NCI-H2196 (cell line): ENCODE measurements at regions not wholly inside any gene's neighbourhood (a gene's known extent, or its start where the extent isn't known, plus 50 kb on each side); places are given as distances from the start of the nearest gene placed in this dataset.
A peak's percentile ranks its signal among the peaks of the same experiment; 100 is the strongest.
"Not testable (repeated sequence)": the region's sequence is repeated elsewhere in the genome, so short reads cannot be mapped to it uniquely, and the experiment has no call there.

Experiments used
- DNase-seq: peaks from one replicate; lab custom pipeline; 2025; ENCODE audit not compliant: unreplicated experiment; lab: John Stamatoyannopoulos, UW

GRCh38 chr16:22651111-22651817 is 140.6 kb downstream of the NPIPB5 start:
- DNase-seq: not testable (repeated sequence)

GRCh38 chr16:22652463-22652845 is 141.8 kb downstream of the NPIPB5 start:
- DNase-seq: no peak

DNA sequence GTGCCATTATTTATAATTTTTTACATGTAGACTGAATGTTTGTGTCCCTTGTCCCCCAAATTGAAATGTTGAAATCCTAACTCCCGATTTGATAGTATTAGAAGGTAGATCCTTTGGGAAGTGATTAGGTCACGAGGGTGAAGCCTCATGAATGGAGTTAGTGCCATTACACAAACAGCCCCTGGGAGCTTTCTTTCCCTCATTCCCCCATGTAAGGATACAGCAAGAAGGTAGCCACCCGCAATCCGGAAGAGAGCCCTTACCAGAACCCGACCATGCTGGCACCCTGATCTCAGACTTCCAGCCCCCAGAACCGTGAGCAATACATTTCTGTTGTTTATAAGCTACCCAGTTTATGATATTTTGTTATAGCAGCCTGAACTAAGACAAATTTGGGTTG is 143.2 kb downstream of the NPIPB5 start:
- no peak for DNase-seq

DNA sequence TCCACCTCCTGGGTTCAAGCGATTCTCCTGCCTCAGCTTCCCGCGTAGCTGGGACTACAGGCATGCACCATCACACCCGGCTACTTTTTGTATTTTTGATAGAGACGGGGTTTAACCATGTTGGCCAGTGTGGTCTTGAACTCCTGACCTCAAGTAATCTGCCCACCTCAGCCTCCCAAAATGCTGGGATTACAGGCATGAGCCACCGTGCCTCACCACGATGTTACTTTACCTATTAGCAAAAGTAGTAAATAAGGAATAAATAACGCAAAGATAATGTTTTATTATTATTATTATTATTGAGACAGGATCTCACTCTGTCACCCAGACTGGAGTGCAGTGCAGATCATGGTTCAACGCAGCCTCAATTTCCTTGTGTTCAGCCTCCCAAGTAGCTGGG is 145.9 kb downstream of the NPIPB5 start:
- not testable (repeated sequence) for DNase-seq

GRCh38 chr16:22659933-22660332 is 149.2 kb downstream of the NPIPB5 start:
- no peak for DNase-seq

- no peak for DNase-seq
These were observed 149.9 kb downstream of the NPIPB5 start for GRCh38 chr16:22660441-22661160.

GRCh38 chr16:22661161-22661647 is 150.5 kb downstream of the NPIPB5 start:
- no peak for DNase-seq

GRCh38 chr16:22662958-22663357 is 151.0 kb upstream of the HS3ST2 start:
- not testable (repeated sequence) for DNase-seq

DNA sequence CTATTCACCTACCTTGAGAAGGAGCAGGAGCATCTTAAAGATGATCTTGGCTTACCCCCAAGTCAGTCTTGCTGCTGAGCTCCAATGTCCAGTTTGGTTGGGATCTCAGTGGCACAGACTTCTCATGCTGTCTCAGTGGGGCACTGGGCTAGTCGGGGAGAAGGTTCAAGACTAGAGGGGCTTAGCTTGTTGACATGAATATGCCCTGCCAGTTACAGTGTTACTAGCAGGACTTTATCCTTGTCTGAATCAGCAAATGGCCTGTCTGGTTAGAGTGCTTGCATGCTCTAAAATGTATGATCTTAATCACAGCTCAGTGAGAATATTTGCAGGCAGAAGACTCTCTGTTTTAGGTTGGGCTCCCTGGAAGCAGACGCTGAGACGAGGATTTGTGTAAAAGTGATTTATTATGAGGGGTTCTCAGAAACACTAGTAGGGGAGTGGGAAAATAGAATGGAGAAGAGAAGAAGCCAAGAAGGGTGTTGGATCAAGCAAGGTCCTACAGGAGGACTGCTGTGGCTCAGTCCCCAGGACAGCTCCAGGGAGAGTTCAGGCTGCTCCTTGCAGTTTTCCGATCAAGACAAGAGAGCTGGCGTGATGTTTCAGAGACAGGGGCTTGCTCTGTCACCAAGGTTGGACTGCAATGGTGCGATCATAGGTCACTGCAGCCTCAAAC is 150.4 kb upstream of the HS3ST2 start:
- DNase-seq: no peak

DNA sequence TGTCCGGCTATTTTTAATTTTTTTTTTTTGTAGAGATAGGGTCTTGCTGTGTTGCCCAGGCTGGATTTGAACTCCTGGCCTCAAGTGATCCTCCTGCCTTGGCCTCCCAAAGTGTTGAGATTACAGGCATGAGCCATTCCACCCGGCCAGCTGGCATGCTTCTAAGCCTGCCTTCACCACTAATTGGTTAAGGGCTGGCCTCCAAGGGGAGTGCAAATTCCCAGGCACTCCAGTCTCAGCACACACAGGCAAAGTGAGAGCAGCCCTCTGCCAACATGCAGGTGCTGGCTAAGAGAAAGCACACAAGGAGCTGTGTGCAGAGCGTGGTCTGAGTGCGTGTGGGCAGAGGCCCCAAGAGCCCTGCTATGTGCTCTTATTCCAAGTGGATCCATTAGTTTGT is 149.8 kb upstream of the HS3ST2 start:
- peak; percentile 27 for DNase-seq

DNA sequence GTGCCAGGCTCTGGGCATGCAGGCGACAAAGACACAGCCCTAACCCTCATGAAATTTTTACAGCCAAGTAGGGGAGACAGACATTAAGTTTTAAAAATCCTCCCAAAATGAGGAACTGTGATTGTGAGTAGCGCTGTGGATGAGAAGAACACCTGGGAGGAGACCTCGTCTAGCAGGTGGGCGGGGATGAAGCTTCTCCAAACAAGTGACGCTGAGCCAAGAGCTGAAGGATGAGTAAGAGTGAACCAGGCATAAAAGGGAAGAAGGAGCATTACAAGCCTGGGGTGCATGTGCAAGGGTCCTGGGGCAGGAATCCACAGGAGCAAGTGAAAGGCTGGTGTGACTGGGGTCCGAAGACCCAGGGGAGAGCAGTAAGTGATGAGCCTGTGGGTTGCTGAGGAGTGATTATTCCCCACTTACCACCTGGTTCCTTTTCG is 149.4 kb upstream of the HS3ST2 start:
- DNase-seq: peak; percentile 27

- DNase-seq: no peak
These were observed 148.7 kb upstream of the HS3ST2 start for GRCh38 chr16:22665048-22665797.

- DNase-seq: no peak
These were observed 148.2 kb upstream of the HS3ST2 start for GRCh38 chr16:22665803-22666202.

- DNase-seq: no peak
These were observed 145.6 kb upstream of the HS3ST2 start for GRCh38 chr16:22668318-22668717.

DNA sequence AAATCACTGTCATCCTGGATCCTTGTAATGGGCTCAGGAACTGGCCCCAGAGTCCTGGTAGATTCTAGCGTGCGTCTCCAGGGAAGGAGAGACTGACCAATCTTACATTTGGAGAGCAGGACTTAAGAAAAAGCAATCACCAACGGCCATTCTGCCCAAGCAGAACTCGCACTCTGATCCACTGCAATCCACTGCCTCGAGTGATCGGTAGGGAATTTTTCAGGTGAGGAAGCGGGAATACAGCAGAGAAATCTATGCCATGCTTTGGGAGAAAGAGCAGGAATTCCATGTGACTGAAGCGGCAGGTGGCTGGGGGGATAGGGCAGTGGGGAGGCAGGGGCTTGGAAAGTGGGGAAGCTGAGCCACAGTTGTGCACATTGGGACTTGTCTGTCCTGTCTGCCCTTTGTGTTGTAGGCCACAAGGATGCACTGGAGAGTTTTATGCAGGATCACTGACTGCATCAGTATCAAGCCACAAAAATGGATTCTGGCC is 143.9 kb upstream of the HS3ST2 start:
- DNase-seq: no peak

GRCh38 chr16:22670551-22671041 is 143.4 kb upstream of the HS3ST2 start:
- DNase-seq: peak; percentile 21

- no peak for DNase-seq
These were observed 142.5 kb upstream of the HS3ST2 start for GRCh38 chr16:22671301-22672076.

GRCh38 chr16:22672830-22673210 is 141.1 kb upstream of the HS3ST2 start:
- DNase-seq: no peak

DNA sequence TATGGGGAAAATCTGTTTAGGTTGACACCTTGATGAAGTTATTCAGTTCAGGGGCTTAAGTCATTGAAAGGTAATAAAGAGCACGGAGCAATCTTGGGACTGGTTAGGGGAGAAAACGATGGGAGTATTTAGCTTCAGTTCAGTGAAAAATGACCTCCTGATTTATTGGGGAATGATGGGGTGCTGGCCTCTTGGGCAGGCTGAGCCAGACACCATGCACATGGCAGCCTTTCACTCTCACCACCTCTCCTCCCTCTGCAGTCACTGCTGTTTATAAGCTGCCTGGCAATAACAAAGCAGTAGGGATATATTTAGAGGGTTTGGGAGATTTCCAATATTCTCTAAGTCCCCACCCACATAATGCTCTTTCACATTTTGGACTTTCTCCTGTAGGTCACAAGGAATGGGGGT is 140.5 kb upstream of the HS3ST2 start:
- no peak for DNase-seq

GRCh38 chr16:22674832-22675191 is 139.2 kb upstream of the HS3ST2 start:
- no peak for DNase-seq
